GM12864 (cell line): ENCODE measurements at regions not wholly inside any gene's neighbourhood (a gene's known extent, or its start where the extent isn't known, plus 50 kb on each side); places are given as distances from the start of the nearest gene placed in this dataset.

ENCODE experiments used
- DNase-seq: peaks from one replicate; pipeline ENCODE4 v3.0.0-alpha.2; 2011; ENCODE audit warnings: low read depth
- H3K4me3 ChIP-seq: 2 replicates; pipeline ENCODE4 v1.5.1; 2011; ENCODE audit warnings: mild to moderate bottlenecking, low read depth, low read length, control low read depth
- TF ChIP-seq, protein P1 (sequence below): IDR thresholded peaks from 2 replicates; pipeline ENCODE4 v1.5.1; 2011; ENCODE audit warnings: low read depth, mild to moderate bottlenecking, moderate library complexity, low read length, control low read depth, inconsistent platforms; ENCODE audit errors: missing control alignments

DNA sequence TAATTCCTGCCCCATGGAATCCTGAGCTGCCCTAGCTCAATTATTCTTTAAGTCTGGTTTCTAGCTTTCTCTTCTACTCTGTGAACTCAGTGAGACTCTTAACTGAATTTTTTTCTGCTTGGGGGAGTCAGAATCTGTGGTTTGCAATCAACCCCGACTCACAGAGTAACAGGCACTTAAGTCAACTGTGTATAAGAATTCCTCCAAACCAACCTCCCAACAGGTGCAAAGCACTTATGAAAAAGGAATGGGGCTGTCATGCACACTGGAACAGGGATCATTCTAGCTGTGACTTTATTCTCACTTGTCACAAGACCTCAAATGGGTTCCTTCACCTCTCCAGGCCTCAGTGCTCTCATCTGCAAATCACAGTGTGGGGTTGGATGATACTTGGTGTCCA is 60.3 kb upstream of the SYT6 start:
- H3K4me3 ChIP-seq, result no peak overlapping the region
- TF ChIP-seq, protein P1, sequence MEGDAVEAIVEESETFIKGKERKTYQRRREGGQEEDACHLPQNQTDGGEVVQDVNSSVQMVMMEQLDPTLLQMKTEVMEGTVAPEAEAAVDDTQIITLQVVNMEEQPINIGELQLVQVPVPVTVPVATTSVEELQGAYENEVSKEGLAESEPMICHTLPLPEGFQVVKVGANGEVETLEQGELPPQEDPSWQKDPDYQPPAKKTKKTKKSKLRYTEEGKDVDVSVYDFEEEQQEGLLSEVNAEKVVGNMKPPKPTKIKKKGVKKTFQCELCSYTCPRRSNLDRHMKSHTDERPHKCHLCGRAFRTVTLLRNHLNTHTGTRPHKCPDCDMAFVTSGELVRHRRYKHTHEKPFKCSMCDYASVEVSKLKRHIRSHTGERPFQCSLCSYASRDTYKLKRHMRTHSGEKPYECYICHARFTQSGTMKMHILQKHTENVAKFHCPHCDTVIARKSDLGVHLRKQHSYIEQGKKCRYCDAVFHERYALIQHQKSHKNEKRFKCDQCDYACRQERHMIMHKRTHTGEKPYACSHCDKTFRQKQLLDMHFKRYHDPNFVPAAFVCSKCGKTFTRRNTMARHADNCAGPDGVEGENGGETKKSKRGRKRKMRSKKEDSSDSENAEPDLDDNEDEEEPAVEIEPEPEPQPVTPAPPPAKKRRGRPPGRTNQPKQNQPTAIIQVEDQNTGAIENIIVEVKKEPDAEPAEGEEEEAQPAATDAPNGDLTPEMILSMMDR, result no peak
- DNase-seq, result no peak

DNA sequence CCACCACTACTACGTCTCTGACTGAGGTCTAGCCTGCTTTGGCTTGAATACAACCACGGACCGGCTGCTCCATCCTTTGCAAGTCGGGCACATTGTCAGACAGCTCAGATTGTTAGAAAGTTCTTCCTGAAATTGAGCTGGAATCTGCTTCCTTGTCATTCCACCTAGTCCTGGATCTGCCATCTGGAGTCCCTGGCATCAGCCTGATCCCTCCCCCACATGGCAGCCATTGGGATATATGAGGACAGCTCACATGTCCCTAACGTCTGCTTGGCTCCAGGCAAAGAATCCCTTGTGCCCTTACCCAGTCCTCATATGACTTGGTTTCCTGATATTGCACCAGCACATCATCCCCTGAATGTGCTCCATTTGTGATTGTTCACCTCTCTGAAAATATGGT is 56.3 kb upstream of the SYT6 start:
- no peak overlapping the region for H3K4me3 ChIP-seq
- no peak for DNase-seq
- TF ChIP-seq, protein P1, result no peak

DNA sequence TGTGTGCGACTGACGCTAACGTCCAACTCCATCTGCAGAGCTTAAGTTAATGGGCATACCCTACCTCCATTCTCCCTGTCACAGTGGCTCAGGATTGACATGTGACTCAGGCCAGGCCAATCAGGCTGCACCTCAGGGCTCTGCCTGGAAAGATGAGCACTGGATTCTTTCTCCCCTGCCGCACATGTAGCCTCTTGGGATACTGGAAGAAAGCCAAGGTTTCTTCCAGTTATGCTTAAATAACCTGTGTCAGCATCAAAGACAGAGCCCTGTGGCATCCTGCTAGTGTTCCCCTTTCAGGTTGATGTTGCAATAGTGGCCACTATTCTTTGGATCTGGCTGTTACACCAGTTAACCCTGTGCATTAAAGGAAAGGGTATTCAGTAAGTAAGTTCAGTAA is 55.0 kb upstream of the SYT6 start:
- H3K4me3 ChIP-seq, result no peak overlapping the region
- DNase-seq, result no peak

DNA sequence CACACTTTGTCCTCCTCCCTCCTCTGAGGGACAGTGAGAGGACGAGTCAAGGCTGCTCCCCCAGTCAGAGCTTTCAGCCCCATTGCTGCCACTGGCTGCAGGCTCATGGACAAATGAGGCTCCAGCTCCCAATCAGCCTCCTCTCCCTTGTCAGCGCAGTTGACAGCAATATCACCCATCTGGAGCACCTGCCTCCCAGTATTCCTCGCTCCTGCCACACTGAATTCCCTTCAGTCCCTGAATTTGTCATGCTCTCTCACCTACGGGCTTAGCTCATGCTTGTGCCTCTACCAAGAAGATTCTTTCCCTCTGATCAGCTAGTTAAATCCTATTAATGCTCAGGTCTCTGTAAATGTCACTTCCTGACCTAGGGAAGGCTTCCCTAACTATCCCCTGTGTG is 54.4 kb upstream of the SYT6 start:
- no peak for DNase-seq
- H3K4me3 ChIP-seq, result no peak overlapping the region
- TF ChIP-seq, protein P1, result no peak

More for the DNA sequence above, 55.0 kb upstream of the SYT6 start:
- TF ChIP-seq, protein P1, result no peak

DNA sequence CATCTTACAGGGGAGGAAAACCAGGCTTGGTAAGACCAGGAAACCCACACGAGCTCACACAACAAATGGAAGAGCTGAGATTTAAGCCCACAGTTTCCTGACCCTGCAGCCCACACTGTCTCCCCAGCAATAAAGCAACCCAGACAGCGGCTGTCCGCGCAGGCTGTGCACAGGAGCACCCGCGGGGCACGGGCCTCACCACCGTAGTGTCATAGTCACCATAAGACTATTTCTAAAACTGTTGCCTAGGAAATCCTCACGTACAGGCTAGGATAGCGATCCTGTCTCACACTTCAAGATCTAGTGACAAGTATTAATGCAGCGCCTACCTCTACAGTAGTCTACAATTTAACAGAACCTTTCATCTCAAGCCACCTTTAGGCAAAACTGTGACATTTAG is 54.0 kb upstream of the SYT6 start:
- TF ChIP-seq, protein P1, result no peak
- H3K4me3 ChIP-seq, result no peak overlapping the region
- DNase-seq, result no peak

DNA sequence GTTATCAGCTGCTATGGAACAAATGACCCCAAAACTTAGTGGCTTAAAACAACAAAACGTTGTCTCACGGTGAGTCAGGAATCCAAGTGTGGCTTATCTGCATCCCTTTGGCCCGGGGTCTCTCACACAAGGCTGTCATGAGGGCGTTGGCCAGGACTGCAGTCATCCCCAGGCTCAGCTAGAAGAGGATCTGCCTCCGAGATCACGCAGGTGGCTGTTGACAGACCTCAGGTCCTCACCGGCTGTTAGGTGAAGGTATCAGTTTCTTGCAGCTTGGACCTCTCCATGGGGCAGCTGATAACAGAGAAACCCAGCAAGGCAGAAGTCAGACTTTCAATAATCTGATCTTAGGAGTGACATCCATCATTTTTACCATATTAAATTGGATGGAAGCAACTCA is 52.7 kb upstream of the SYT6 start:
- TF ChIP-seq, protein P1, result no peak
- no peak for DNase-seq
- no peak overlapping the region for H3K4me3 ChIP-seq

DNA sequence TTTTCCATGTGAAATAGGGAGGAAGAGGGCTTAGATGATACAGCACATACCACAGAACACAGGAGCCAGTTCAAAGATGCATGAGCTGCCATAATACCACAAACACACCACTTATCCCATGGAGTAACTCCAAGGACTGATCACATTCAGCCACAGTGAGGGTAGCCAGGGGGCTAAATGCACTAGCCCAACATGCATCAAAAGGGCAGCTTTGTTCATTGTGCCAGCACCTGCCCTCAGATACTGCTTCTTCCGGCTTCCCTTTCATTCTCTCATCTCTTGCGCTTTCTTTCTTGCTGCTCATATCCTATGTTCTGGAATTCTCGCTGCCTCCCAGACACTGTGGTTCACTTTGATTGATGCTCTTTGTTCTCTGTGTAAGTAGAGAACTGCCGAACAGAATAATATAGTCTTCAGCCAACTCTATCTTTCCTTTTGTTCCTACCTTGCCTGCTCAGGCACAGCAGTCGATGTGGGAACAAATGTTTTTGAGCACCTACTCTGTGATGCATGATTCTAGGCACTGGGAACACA is 50.0 kb upstream of the SYT6 start:
- TF ChIP-seq, protein P1, result no peak
- no peak for DNase-seq
- no peak overlapping the region for H3K4me3 ChIP-seq
